Posterior vena cava (tissue), 2 donors: ENCODE measurements at regions not wholly inside any gene's neighbourhood (a gene's known extent, or its start where the extent isn't known, plus 50 kb on each side); places are given as distances from the start of the nearest gene placed in this dataset.

Experiments
- DNase-seq: peaks from one replicate; pipeline ENCODE4 v3.0.0-alpha.2; 2020; ENCODE audit warnings: low spot score
- intact Hi-C, 2 donors: fragments of 100-400 bp; cut with DNase I; formaldehyde crosslinking; loops; one replicate each; pipeline versions ENCODE4 v1.14.1 to v1.14.2; 2022 to 2023
- donor health status: DM: yes; HTN: yes; CAD: no.
- donor health status: DM: yes; HTN: yes; CAD: no.

DNA sequence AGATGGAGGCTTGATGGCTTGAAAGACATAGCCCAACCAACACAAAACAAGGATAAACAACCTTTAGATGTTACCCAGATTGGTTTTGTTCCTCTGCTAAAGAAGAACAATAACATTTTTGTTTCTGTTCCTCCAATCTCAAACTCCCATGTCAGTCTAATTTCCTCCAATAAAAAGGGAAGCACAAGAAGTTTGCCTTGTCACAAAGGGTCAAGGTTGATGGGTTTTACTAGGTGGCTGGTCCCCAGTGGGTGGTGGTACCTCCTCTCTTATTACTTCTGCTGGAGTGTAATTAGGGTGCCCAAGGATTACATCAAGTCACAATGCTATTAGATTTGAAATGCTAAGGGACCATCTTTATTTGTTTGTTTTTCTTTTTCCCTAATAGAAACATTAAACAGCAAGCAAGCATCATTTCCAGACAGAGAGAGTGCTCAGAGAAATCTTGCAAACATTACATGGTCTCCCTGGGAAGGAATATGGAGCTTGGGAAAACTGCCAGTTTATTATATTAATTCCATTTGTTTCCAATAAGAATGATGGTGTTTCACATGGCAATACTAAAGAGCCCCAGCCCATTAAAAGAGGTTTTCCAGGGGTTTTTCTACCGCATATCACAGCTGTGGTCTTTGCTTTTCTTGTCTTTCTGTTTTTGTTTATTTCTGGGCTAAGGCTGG is 78.3 kb upstream of the AOAH start:
- intact Hi-C loops, result no loop called here

DNA sequence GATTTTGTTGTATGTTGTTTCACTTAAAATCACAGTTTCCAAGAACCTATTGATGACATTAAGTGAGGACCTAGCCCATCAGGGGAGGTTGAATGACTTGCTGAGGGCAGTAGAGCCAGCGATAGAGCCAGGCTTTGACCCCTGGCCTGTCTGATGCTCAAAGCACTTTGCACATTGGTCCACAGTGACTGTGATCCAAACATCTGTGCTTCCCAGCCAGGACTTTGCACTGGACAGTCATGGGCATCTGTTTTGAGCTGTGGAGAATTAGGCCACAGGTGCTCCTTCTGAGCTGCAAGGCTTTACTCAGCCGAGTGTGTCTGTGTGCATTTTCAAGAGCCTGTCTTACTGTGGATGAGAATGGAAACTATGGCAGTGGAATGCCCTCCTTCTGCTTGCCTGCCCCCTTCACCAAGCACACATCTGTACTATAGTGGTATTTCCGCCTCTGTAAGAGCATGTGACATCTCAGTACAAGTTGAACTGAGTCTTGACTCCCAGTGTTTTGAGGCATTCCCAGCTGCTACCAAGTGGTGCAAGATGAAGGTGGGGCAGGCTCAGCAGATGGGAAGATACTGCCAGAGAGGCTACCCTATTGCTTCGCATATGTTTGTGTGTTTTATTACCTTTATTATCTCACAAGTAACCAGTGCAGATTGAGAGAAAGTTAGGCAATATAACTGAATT is 72.7 kb upstream of the AOAH start:
- intact Hi-C loops, result no loop called here
- DNase-seq, result no peak

More for the DNA sequence above, 78.3 kb upstream of the AOAH start:
- DNase-seq, result no peak

DNA sequence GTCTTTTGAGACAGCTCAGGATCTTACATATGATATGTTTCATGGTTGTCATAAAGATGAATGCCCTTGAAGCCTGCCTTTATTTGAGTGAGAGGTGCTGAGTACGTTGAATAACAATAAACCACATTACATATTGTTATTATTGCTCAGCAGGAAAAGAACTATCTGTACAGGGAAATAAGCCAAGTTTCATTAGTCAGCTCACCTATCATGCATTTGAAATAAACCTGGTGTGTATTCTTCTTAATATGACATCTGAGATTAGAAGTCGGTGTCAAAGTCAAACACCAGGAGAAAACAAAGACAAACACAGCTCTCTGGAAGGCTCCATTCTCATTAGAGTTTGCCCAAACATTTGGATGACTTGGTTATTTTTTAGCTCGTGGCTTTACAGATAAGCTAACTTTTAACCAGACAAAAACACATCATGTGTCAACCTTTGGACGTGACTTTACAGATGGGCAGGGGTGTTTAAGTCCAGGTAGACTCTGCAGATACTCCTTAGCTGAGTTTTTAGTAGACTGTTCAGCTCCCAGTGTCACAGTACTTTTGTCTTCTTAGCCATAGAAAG is 71.2 kb upstream of the AOAH start:
- intact Hi-C loops, result no loop called here
- DNase-seq, result no peak

DNA sequence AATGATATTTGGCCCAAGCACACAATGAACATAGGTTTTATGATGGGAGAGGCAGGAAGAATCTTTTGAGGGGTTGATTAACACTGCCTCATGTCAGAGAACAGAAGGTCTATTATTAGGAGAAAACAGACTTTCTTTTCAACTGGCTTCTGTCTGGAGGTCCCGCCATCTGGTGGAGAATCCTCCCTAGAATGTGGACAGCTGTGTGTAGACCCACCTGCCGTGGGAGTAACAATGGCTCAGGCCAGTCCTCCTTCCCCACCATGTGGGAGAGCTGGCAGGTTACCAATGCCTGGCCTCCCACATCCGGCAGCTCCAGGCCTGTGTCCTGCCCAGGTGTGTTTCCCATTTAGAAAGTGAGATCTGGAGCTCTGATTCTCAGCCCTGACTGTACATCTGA is 70.4 kb upstream of the AOAH start:
- DNase-seq, result no peak
- intact Hi-C loops, result no loop called here

DNA sequence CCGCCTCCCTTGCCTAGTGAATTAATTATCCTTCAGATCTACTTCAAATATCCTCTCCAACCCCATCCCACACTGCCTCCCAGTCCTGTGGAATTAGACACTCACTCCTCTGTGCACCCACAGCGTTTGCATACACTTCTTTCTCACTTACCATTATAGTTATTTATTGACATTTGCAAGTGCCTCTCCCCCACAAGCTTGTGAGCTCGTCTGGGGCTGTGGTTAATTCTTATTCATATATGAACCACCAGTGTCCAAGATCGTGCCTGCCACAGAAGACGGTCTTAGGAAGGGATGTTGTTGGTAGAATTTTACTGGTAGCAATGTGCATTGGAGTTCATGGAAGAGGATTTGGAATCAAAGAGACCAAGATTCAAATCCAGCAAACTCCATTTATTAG is 68.1 kb upstream of the AOAH start:
- intact Hi-C loops, result no loop called here
- DNase-seq, result no peak

DNA sequence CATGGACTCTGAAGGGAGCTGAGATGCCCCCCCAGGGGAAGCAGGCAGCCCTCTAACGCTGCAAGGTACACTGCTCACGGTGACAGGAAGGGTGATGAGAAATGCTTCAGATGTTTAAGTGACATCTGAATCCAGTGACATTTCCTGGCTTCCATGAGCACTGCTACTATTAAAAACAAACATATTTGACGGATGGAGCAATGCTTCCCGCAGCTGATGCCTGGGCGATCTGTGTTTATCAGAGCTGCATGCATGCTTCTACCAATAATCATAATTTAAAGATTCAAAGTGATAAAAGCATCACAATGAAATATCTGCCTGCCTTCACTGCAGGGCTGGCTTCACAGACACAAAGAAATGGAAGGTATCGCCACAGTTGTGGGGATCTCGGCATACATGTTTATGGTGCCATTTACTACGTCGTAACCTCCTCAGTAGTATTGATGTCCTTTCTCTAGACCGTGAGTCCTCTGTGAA is 66.1 kb upstream of the AOAH start:
- no peak for DNase-seq
- intact Hi-C loops, result no loop called here

DNA sequence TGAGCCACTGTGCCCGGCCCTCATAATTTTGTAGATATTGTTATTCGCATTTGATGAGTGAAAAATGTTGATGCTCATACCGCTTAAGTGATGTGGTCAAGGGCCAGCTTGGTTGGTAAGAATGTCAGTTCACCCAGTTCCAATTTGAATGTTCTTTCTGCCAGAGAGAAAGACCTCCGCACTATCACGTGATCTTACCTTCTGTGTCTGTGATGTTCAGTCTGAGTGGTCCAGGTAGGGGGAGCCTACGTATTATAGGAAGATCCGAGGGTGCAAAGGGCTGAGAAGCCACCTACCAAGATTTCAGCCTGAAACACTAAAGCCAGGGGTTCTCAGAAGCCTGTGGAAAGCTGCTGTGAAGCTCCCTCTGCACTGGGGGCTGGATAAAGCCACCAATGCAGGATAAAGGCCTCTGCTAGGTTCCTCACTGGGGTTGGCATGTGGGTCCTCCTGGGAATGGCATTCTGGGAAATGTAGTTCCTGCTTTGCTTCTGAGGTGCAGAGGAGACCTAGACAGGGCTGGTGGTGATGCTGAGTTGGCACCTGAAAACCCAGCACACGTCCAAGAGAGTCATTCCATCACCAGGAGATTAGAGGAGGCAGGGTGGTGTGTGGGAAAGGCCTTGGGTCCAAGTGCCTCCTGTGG is 64.7 kb upstream of the AOAH start:
- DNase-seq, result no peak
- intact Hi-C loops, result no loop called here

DNA sequence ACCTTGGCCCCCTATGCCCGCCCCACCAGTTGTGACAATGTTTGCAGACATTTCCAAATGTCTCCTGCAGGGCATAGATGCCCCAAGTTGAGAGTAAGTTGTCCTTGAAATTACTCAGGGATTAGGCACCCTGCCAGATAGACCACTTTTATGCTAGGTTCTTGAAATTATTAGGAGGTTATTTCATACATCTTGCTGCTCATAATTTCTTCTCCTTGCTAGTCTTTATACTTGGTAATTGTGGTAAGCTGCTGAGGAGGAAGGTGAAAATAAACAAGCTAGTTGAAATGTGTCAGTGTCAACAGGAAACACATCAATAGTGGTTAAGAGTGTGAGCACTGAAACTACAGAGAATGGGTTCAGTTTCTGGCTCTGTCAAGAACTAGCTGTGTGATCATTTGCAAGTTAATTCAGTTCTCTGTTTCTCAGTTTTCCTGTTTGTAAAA is 63.7 kb upstream of the AOAH start:
- no peak for DNase-seq
- intact Hi-C loops, result no loop called here

DNA sequence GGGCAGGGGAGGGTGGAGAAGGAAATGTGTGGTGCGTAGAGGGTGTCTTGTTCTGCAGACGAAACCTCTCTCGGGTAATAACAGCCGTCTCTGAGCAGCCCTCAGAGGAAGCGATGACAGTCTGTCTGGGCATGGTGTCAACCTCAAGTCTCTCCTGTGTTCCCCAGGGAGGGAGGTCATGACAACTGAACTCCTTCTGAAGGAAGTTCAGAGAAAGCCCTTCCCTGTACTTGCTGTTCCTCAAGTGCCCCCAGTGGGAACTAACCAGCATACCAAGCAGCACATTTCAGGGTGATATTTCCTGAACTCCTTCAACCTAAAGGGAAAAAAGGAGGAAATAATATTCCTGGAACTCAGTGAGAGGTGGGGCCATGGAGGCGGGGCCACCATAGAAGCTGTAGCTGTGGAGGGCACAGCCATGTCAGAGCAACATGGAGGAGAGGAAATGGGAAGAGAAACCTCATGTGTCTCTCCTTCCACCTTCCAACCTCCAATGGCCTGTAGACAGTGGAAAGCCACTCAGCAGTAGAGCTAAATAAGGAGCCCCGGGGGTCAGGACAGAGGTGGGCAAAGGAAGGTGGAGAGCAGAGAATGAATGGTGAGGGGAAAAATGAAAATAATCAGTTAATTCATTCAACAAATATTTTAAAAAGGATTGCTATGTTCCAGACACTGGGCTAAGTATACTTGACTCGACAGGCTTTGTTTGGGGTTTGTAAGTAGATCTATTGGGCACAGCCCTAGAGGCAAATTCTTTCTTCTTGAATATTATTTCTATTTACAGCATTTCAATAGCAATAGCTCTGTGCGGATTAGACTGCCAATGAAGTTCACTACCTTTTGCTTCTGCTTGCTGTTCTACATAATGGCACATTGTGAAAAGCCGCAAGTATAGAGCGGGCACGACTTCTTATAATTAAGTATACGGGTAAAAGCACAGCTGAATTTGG is 61.0 kb upstream of the AOAH start:
- DNase-seq, result peak; percentile 84
- intact Hi-C loops, result no loop called here

DNA sequence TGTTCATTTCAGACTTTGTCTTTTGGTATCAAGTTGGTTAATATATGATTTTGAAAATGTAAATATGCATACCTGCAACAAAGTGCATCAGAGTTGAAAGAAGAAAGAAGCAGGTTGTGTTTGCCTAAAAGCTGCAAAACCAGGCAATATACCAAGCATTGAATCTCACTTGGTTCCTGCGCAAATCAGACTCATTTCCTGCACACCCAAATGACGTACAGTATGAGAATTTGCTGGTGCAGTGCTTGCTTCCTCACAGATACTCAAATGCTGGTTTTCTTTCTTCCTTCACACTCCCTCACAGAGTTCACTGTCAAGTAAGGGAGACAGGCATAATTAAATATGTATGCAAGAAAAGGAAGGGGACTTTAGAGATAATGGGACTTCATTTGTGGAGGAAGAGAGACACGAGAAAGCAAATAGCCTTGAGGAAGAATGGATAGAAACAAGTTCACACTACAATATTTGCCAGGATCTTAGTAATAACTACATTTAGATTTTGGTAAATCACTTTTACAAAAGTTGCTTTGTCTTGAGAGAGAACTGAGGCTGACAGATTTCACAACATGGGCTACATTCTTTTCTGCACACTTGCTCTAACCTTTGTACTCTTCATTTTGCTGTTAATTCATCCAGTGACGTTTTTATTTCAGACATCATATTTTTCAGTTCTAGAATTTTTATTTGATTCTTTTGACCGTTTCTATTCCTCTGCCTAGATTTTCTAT is 56.9 kb upstream of the AOAH start:
- no peak for DNase-seq
- intact Hi-C loops, result no loop called here

DNA sequence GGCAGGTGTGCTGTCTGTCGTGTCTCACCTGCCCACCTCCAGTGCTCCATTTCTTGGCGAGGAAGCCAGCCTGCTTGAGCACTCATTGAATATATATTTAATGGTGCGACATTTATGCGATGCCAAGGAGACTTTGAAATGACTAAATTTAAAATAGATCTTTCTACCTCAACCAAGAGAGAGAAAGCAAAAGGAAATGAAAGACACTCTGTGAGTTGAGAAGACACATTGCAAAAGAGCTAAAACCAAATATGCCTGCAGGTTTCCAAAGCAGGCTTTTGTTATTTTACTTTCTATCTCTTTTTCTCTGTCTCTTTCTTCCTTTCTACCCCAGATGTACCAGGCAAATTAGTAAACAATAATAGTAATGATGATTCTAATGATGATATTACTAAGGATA is 53.6 kb upstream of the AOAH start:
- DNase-seq, result no peak
- intact Hi-C loops, result no loop called here

DNA sequence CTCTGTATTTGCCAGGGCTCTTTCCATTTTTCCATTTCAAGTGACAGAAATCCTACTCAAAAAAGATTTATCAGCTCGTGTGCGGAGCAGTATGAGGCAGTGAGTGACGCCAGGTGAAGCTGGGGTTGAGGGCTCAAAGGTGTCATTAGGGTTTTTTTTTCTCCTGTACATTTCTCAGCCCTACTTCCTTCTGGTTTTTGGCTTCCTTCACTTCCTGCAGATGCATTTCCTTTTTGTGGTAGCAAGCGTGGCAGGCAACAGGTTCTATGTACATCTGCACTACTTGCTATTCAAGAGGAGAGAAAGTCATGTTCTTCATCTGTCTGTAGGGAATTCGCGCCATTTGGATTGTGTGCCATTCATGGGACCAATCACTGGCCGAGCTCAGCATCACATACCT is 52.8 kb upstream of the AOAH start:
- intact Hi-C loops, result no loop called here

DNA sequence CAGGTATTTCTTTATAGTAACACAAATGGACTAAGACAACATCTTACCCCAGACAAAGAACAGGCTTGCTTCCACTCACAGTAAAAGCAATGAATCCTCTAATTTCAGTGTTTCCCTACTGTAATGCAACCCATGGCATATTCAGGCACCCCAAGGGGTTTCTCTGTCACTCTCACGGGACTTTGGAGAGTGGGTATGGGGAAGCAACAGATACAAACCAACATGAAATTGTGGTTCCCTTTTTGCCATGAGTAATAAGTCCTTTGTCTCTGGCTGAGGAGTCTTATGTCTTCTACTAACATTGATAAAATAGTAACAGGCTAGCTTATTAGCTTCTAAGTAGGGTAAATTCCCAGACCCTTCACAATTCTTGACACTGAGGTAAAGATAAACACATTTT is 51.4 kb upstream of the AOAH start:
- DNase-seq, result no peak
- intact Hi-C loops, result no loop called here

More for the DNA sequence above, 52.8 kb upstream of the AOAH start:
- DNase-seq, result no peak

DNA sequence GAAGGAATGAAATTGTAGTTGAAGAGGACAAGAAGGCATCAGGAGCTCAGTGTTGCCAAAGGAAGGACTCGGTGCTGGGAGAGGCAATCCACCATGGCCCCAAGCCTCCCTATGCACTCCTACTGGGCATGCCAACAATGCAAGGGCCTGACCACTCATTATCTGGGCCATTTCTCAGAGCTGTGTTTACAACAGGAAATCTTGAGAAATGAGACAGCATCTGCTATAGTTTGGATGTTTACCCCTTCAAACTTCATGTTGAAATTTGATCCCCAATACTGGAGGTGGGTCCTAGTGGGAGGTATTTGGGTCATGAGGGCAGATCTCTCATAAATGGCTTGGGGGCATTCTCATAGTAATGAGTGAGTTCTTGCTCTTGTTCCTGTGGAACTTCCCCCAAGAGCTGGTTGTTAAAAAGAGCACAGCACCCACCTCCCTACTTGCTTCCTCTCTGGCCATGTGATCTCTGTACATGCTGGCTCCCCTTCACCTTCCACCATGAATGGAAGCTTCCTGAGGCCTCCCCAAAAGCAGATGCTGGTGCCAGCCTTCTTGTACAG is 50.8 kb upstream of the AOAH start:
- no peak for DNase-seq
- intact Hi-C loops, result no loop called here
